Liver (tissue), 8 donors: ENCODE measurements at regions not wholly inside any gene's neighbourhood (a gene's known extent, or its start where the extent isn't known, plus 50 kb on each side); places are given as distances from the start of the nearest gene placed in this dataset.

ENCODE experiments used
- DNase-seq: peaks from one replicate; pipeline ENCODE4 v3.0.0-alpha.2; 2017; ENCODE audit warnings: low spot score
- H3K27ac ChIP-seq, 2 donors: one replicate each; pipeline ENCODE4 v1.7.0; 2013; ENCODE audit warnings: inconsistent platforms in 2 of 2, low read length in 2 of 2, control low read depth in 1 of 2, low read depth in 1 of 2, mild to moderate bottlenecking in 1 of 2
- H3K27me3 ChIP-seq, 4 donors: one replicate each; pipeline versions ENCODE4 v1.6.1 to v1.7.0; 2013; ENCODE audit warnings: low read length in 3 of 4, inconsistent platforms in 1 of 4, mild to moderate bottlenecking in 1 of 4, moderate library complexity in 1 of 4; ENCODE audit not compliant: control insufficient read depth in 4 of 4, insufficient read depth in 4 of 4
- H3K36me3 ChIP-seq, 4 donors: one replicate each; pipeline versions ENCODE4 v1.6.1 to v1.7.0; 2013; ENCODE audit warnings: low read length in 3 of 4, mild to moderate bottlenecking in 3 of 4, low read depth in 1 of 4, moderate library complexity in 1 of 4; ENCODE audit not compliant: control insufficient read depth in 4 of 4, insufficient read depth in 3 of 4
- H3K4me1 ChIP-seq, 4 donors: one replicate each; pipeline versions ENCODE4 v1.6.1 to v1.7.0; 2013; ENCODE audit warnings: low read length in 3 of 4, mild to moderate bottlenecking in 3 of 4, moderate library complexity in 1 of 4; ENCODE audit not compliant: control insufficient read depth in 4 of 4, insufficient read depth in 4 of 4
- H3K4me3 ChIP-seq, 3 donors: one replicate each; pipeline versions ENCODE4 v1.6.1 to v1.7.0; 2013; ENCODE audit warnings: low read length in 3 of 3, control low read depth in 1 of 3, low read depth in 1 of 3, mild to moderate bottlenecking in 1 of 3
- H3K9ac ChIP-seq, 2 donors: one replicate each; pipeline ENCODE4 v1.7.0; 2013; ENCODE audit warnings: low read length in 2 of 2, mild to moderate bottlenecking in 2 of 2, moderate library complexity in 2 of 2, control low read depth in 1 of 2, low read depth in 1 of 2
- H3K9me3 ChIP-seq, 4 donors: one replicate each; pipeline versions ENCODE4 v1.6.1 to v1.7.0; 2013; ENCODE audit warnings: low read length in 3 of 4; ENCODE audit not compliant: control insufficient read depth in 4 of 4
- ATF3 ChIP-seq: IDR thresholded peaks from 2 replicates; pipeline ENCODE4 v1.6.1; 2016; ENCODE audit warnings: antibody characterized with exemption
- EGR1 ChIP-seq, 2 donors: IDR thresholded peaks; 2 replicates each; pipeline ENCODE4 v1.6.1; 2016 to 2018; ENCODE audit warnings: antibody characterized with exemption in 2 of 2, low read depth in 2 of 2
- FOXA1 ChIP-seq: IDR thresholded peaks from 2 replicates; pipeline ENCODE4 v1.6.1; 2016; ENCODE audit warnings: antibody characterized with exemption
- GABPA ChIP-seq, 2 donors: IDR thresholded peaks in 1 of 2; conservative IDR thresholded peaks in 1 of 2; 2 replicates each; pipeline ENCODE4 v1.6.1; 2016; ENCODE audit warnings: antibody characterized with exemption in 2 of 2, mild to moderate bottlenecking in 1 of 2, moderate library complexity in 1 of 2
- HNF4A ChIP-seq, 2 donors: conservative IDR thresholded peaks; 2 replicates each; pipeline ENCODE4 v1.6.1; 2016; ENCODE audit warnings: antibody characterized with exemption in 2 of 2, mild to moderate bottlenecking in 2 of 2
- HNF4G ChIP-seq: IDR thresholded peaks from 2 replicates; pipeline ENCODE4 v1.6.1; 2016; ENCODE audit warnings: antibody characterized with exemption
- JUND ChIP-seq, 2 donors: IDR thresholded peaks; 2 replicates each; pipeline ENCODE4 v1.6.1; 2016; ENCODE audit warnings: antibody characterized with exemption in 2 of 2
- NR2F2 ChIP-seq: IDR thresholded peaks from 2 replicates; pipeline ENCODE4 v1.6.1; 2016; ENCODE audit warnings: antibody characterized with exemption
- RAD21 ChIP-seq, 2 donors: IDR thresholded peaks; 2 replicates each; pipeline ENCODE4 v1.6.1; 2016; ENCODE audit warnings: antibody characterized with exemption in 2 of 2, mild to moderate bottlenecking in 2 of 2
- REST ChIP-seq: IDR thresholded peaks from 2 replicates; pipeline ENCODE4 v1.6.1; 2016; ENCODE audit warnings: antibody characterized with exemption, mild to moderate bottlenecking
- RXRA ChIP-seq, 2 donors: IDR thresholded peaks; 2 replicates each; pipeline ENCODE4 v1.6.1; 2017 to 2018; ENCODE audit warnings: antibody characterized with exemption in 2 of 2, mild to moderate bottlenecking in 1 of 2
- SP1 ChIP-seq: IDR thresholded peaks from 2 replicates; pipeline ENCODE4 v1.6.1; 2018; ENCODE audit warnings: antibody characterized with exemption, mild to moderate bottlenecking
- TAF1 ChIP-seq: conservative IDR thresholded peaks from 2 replicates; pipeline ENCODE4 v1.6.1; 2016; ENCODE audit warnings: antibody characterized with exemption, mild to moderate bottlenecking
- YY1 ChIP-seq: IDR thresholded peaks from 2 replicates; pipeline ENCODE4 v1.6.1; 2016; ENCODE audit warnings: antibody characterized with exemption, mild to moderate bottlenecking
- WGBS: extraction: QIAGEN DNeasy Blood & Tissue Kit; methylation state at CpG from one replicate; pipeline ENCODE4 v1.1.7; 2013; 5-methylcytosine and 5-hydroxymethylcytosine counted together
- TF ChIP-seq, protein P1 (sequence below): IDR thresholded peaks from 2 replicates; pipeline ENCODE4 v1.6.1; 2016; ENCODE audit warnings: antibody characterized with exemption
- TF ChIP-seq, protein P2 (sequence below): fragments of 150-350 bp; IDR thresholded peaks from 2 replicates; pipeline ENCODE4 v1.5.1; 2017; ENCODE audit warnings: improper control_type of control experiment, low read depth, low read length; ENCODE audit not compliant: missing input control
- TF ChIP-seq, protein P3 (sequence below): IDR thresholded peaks from 2 replicates; pipeline ENCODE4 v1.6.1; 2016; ENCODE audit warnings: antibody characterized with exemption
- donor health status: healthy.
- donor health status: healthy.
- donor health status: healthy.
- donor health status: healthy.
- donor health status: healthy.

- 79% methylated on average over 6 of the region's 6 CpGs for WGBS
- no peak overlapping the region for H3K4me3 ChIP-seq
- no peaks in the 10 kb centered on the region for H3K9me3 ChIP-seq
- no peak for DNase-seq
- H3K27me3 ChIP-seq = peaks cover 0 to 8% (median 3%) of the 10 kb centered on the region in 4 donors
- no peak for TF ChIP-seq RXRA (IDR thresholded peaks at IDR 0.05)
- TF ChIP-seq, protein P1, sequence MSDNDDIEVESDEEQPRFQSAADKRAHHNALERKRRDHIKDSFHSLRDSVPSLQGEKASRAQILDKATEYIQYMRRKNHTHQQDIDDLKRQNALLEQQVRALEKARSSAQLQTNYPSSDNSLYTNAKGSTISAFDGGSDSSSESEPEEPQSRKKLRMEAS = no peak
- TF ChIP-seq, protein P2, sequence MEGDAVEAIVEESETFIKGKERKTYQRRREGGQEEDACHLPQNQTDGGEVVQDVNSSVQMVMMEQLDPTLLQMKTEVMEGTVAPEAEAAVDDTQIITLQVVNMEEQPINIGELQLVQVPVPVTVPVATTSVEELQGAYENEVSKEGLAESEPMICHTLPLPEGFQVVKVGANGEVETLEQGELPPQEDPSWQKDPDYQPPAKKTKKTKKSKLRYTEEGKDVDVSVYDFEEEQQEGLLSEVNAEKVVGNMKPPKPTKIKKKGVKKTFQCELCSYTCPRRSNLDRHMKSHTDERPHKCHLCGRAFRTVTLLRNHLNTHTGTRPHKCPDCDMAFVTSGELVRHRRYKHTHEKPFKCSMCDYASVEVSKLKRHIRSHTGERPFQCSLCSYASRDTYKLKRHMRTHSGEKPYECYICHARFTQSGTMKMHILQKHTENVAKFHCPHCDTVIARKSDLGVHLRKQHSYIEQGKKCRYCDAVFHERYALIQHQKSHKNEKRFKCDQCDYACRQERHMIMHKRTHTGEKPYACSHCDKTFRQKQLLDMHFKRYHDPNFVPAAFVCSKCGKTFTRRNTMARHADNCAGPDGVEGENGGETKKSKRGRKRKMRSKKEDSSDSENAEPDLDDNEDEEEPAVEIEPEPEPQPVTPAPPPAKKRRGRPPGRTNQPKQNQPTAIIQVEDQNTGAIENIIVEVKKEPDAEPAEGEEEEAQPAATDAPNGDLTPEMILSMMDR = no peak
- no peak for TF ChIP-seq GABPA (IDR thresholded peaks at IDR 0.05 in 1 of 2, conservative IDR thresholded peaks at IDR 0.05 in 1 of 2)
- no peak for TF ChIP-seq EGR1 (IDR thresholded peaks at IDR 0.05; ENCODE audit: low read depth in 2 of 2)
- TF ChIP-seq SP1 = no peak
- TF ChIP-seq NR2F2 = no peak
- no peak for TF ChIP-seq YY1
- TF ChIP-seq ATF3 = no peak
- no peak for TF ChIP-seq HNF4G
- TF ChIP-seq, protein P3, sequence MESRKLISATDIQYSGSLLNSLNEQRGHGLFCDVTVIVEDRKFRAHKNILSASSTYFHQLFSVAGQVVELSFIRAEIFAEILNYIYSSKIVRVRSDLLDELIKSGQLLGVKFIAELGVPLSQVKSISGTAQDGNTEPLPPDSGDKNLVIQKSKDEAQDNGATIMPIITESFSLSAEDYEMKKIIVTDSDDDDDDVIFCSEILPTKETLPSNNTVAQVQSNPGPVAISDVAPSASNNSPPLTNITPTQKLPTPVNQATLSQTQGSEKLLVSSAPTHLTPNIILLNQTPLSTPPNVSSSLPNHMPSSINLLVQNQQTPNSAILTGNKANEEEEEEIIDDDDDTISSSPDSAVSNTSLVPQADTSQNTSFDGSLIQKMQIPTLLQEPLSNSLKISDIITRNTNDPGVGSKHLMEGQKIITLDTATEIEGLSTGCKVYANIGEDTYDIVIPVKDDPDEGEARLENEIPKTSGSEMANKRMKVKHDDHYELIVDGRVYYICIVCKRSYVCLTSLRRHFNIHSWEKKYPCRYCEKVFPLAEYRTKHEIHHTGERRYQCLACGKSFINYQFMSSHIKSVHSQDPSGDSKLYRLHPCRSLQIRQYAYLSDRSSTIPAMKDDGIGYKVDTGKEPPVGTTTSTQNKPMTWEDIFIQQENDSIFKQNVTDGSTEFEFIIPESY = no peak
- no peak for TF ChIP-seq FOXA1
- TF ChIP-seq REST = no peak
- H3K9ac ChIP-seq = no peak overlapping the region
- H3K4me1 ChIP-seq = no peaks in the 10 kb centered on the region
- no peaks in the 10 kb centered on the region for H3K36me3 ChIP-seq
- no peak overlapping the region for H3K27ac ChIP-seq
Measured at GRCh38 chr10:130774871-130775270, 536.6 kb downstream of the TCERG1L start.

GRCh38 chr10:130775311-130775710 is 536.2 kb downstream of the TCERG1L start:
- Histone ChIP-seq H3K4me3 (no peak overlapping the region), H3K27me3 (peaks cover 0 to 8% (median 2%) of the 10 kb centered on the region in 4 donors), H3K27ac (no peak overlapping the region), H3K9ac (no peak overlapping the region), H3K9me3 (no peaks in the 10 kb centered on the region), H3K4me1 (no peaks in the 10 kb centered on the region), H3K36me3 (no peaks in the 10 kb centered on the region)
- WGBS = 72% methylated on average over 1 of the region's 1 CpG
- TF ChIP-seq ATF3 = no peak
- no peak for TF ChIP-seq RAD21 (IDR thresholded peaks at IDR 0.05)
- no peak for TF ChIP-seq JUND (IDR thresholded peaks at IDR 0.05)
- TF ChIP-seq EGR1 (IDR thresholded peaks at IDR 0.05; ENCODE audit: low read depth in 2 of 2) = no peak
- no peak for TF ChIP-seq TAF1
- no peak for TF ChIP-seq HNF4G
- TF ChIP-seq, protein P2 = no peak
- TF ChIP-seq FOXA1 = no peak
- no peak for TF ChIP-seq RXRA (IDR thresholded peaks at IDR 0.05)
- TF ChIP-seq SP1 = no peak
- TF ChIP-seq, protein P1 = no peak
- TF ChIP-seq, protein P3 = no peak
- TF ChIP-seq HNF4A (conservative IDR thresholded peaks at IDR 0.05) = no peak
- no peak for TF ChIP-seq NR2F2
- TF ChIP-seq YY1 = no peak
- DNase-seq = no peak
